RWPE2 (cell line): ENCODE measurements at regions not wholly inside any gene's neighbourhood (a gene's known extent, or its start where the extent isn't known, plus 50 kb on each side); places are given as distances from the start of the nearest gene placed in this dataset.

Experiments used
- ATAC-seq: fragments of 200-7000 bp; cut with Tn5 transposase; 3 replicates; pipeline ENCODE4 v1.9.1; 2021; ENCODE audit warnings: low read depth
- DNase-seq: peaks from one replicate; pipeline ENCODE4 v3.0.0-alpha.2; 2020; ENCODE audit warnings: low spot score
- H3K27ac ChIP-seq: fragments of 450-650 bp; 2 replicates; pipeline ENCODE4 v1.5.1; 2017; ENCODE audit warnings: mild to moderate bottlenecking; ENCODE audit not compliant: poor library complexity, severe bottlenecking
- H3K27me3 ChIP-seq: fragments of 250-450 bp; sonication (Bioruptor Pico); 2 replicates; pipeline ENCODE4 v1.5.1; 2021; ENCODE audit warnings: mild to moderate bottlenecking, moderate library complexity; ENCODE audit not compliant: insufficient read depth, poor library complexity, severe bottlenecking
- H3K36me3 ChIP-seq: fragments of 250-450 bp; sonication (Bioruptor Pico); 2 replicates; pipeline ENCODE4 v1.5.1; 2020; ENCODE audit warnings: low read depth, mild to moderate bottlenecking, moderate library complexity
- H3K4me1 ChIP-seq: fragments of 250-450 bp; sonication (Bioruptor Pico); 2 replicates; pipeline ENCODE4 v1.5.1; 2021; ENCODE audit warnings: mild to moderate bottlenecking, moderate library complexity; ENCODE audit not compliant: insufficient read depth, poor library complexity, severe bottlenecking
- H3K4me3 ChIP-seq: fragments of 250-450 bp; sonication (Bioruptor Pico); 2 replicates; pipeline ENCODE4 v1.5.1; 2021; ENCODE audit warnings: mild to moderate bottlenecking, moderate library complexity; ENCODE audit not compliant: severe bottlenecking
- H3K9me3 ChIP-seq: fragments of 250-450 bp; sonication (Bioruptor Pico); 2 replicates; pipeline ENCODE4 v1.5.1; 2021; ENCODE audit warnings: mild to moderate bottlenecking, moderate library complexity; ENCODE audit not compliant: severe bottlenecking
- CTCF ChIP-seq: fragments of 450-650 bp; IDR thresholded peaks from one replicate; pipeline ENCODE4 v1.5.1; 2017; ENCODE audit warnings: mild to moderate bottlenecking, moderate library complexity; ENCODE audit not compliant: poor library complexity, severe bottlenecking

DNA sequence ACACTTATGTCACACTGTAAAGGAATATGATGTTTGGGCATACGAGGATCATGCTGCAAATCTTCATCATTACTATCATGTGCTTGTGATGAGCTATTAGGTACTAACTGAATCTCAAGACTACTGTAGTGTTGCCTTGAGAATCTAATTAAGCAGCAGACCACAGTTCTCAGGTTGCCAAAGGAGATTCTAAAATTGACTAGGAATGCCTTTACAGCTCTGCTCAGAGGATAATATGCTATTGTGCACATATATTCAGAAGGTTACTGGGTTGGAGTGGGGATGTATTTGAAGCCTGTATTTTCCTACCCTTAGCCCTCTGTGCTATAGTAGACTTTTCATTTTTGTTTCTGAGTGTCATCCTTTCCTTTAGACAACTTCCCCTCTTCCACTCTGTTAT is 175.1 kb downstream of the CDH19 start:
- Histone ChIP-seq H3K9me3 (no peaks in the 10 kb centered on the region), H3K36me3 (no peaks in the 10 kb centered on the region), H3K4me1 (no peaks in the 10 kb centered on the region), H3K27me3 (no peaks in the 10 kb centered on the region), H3K27ac (no peak overlapping the region), H3K4me3 (no peak overlapping the region)
- TF ChIP-seq CTCF, result no peak
- no peak for DNase-seq
- no peak for ATAC-seq

- no peak for TF ChIP-seq CTCF
- H3K36me3 ChIP-seq, result no peaks in the 10 kb centered on the region
- no peaks in the 10 kb centered on the region for H3K27me3 ChIP-seq
- ATAC-seq (no peak), DNase-seq (no peak)
- no peaks in the 10 kb centered on the region for H3K4me1 ChIP-seq
- H3K9me3 ChIP-seq, result no peaks in the 10 kb centered on the region
- H3K4me3 ChIP-seq, result no peak overlapping the region
- H3K27ac ChIP-seq, result no peak overlapping the region
These were observed 184.5 kb downstream of the CDH19 start for GRCh38 chr18:66419400-66419799.

- H3K9me3 ChIP-seq, result no peaks in the 10 kb centered on the region
- ATAC-seq (no peak), DNase-seq (no peak)
- no peak overlapping the region for H3K27ac ChIP-seq
- no peak overlapping the region for H3K4me3 ChIP-seq
- no peaks in the 10 kb centered on the region for H3K27me3 ChIP-seq
- H3K4me1 ChIP-seq, result no peaks in the 10 kb centered on the region
- TF ChIP-seq CTCF, result no peak
- H3K36me3 ChIP-seq, result no peaks in the 10 kb centered on the region
These were observed 193.2 kb downstream of the CDH19 start for GRCh38 chr18:66410692-66411091.

DNA sequence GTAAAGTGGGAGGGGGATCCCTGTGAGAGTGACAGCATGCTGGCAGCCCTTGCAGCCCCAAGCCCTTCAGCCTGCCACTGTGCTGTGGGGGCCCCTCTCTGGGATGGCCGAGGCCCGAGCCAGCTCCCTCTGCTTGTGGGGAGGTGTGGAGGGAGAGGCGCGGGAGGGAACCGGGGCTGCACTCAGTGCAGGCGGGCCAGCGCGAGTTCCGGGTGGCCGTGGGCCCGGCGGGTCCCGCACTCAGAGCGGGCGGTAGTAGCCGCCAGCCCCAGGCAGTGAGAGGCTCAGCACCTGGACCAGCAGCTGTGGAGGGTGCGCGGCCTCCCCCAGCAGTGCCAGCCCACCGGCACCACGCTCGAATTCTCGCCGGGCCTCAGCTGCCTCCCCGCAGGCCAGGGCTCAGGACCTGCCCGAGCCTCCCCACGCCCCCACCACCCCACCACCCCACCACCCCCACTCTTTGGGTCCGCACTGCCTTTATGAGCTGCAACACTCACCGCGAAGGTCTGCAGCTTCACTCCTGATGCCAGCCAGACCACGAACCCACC is 208.1 kb downstream of the CDH19 start:
- no peak for TF ChIP-seq CTCF
- no peaks in the 10 kb centered on the region for H3K36me3 ChIP-seq
- no peaks in the 10 kb centered on the region for H3K9me3 ChIP-seq
- no peak for DNase-seq
- no peak overlapping the region for H3K4me3 ChIP-seq
- H3K4me1 ChIP-seq, result no peaks in the 10 kb centered on the region
- H3K27ac ChIP-seq, result no peak overlapping the region
- ATAC-seq, result no peak
- H3K27me3 ChIP-seq, result no peaks in the 10 kb centered on the region

DNA sequence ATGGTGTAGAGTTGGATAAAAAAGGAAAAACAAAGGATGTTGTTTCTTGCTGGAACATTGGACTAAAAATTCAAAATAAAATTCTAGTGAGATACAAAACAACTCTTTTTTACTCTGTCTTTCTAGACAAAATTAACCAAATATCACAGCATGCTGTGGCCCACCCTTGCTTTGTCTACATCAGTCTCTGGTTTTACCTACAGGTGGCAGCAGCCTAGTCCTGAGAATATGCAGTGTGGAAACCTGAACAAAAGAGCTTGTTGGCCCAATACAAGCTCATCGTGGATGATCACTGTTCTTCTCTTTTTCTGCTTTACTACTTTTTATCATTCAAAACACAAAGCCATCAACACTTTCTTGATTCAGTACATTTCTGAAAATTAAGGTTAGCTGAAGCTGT is 210.4 kb downstream of the CDH19 start:
- no peaks in the 10 kb centered on the region for H3K4me1 ChIP-seq
- H3K36me3 ChIP-seq, result no peaks in the 10 kb centered on the region
- H3K9me3 ChIP-seq, result no peaks in the 10 kb centered on the region
- DNase-seq (no peak), ATAC-seq (no peak)
- no peak for TF ChIP-seq CTCF
- H3K27me3 ChIP-seq, result no peaks in the 10 kb centered on the region
- no peak overlapping the region for H3K27ac ChIP-seq
- no peak overlapping the region for H3K4me3 ChIP-seq
